ENCODE measurements at regions not wholly inside any gene's neighbourhood (a gene's known extent, or its start where the extent isn't known, plus 50 kb on each side); places are given as distances from the start of the nearest gene placed in this dataset.

- H3K27ac ChIP-seq (ENCODE audit: extremely low read depth, low read depth, low read length), result no peak overlapping the region
Measured at GRCh38 chr2:237181844-237182243, 96.2 kb downstream of the COPS8 start.

DNA sequence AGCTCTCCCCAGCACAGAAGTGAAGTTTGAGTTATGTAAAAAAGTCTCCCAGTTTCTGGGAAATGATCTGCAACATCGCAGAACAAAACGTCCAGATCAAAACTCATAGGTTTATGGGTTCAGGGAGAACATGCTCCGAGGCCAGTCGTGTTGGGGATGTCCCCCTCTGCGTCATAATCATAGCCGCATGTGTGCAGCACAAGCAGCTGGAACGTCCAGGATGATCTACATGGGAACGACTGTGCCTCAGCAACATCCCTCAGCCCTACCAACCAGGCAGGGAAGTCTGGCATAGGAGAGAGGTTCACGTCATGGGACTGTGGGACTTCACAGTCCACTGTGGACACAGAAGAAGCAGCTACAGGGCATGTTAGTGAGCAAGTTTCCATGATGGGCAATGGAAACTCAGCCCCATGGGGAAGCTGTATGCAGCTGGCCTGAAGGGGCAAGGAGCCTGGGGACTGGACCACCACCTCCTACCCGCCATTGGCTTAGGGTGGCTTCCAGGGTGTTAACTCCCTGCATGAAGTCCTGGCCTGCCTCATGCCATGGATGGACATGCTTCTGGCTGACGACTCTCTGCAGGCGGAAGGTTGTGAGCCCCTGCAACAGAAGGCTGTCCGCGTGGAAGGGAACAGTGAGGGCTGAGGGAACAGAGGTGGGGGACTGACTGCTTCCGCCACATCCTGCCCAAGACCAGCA, 96.9 kb downstream of the COPS8 start:
- Histone ChIP-seq H3K9ac (ENCODE audit: insufficient read depth in 1 of 2, low read depth in 2 of 2, low read length in 2 of 2) (no peak overlapping the region), H3K27me3 (ENCODE audit: control insufficient read depth in 2 of 2, insufficient read depth in 2 of 2, low read length in 2 of 2) (peaks cover 2 to 31% of the 10 kb centered on the region in 2 experiments; a peak in 3 of 5 replicates), H3K4me3 (no peak overlapping the region), H3K4me1 (replicated peaks in 1 of 2; ENCODE audit: control insufficient read depth in 2 of 2, insufficient read depth in 2 of 2, low read length in 2 of 2) (no peaks in the 10 kb centered on the region), H2AFZ (ENCODE audit: low read depth, low read length) (no peak overlapping the region), H4K20me1 (replicated peaks; ENCODE audit: control insufficient read depth, insufficient read depth, low read length) (no peaks in the 10 kb centered on the region; the same call in 1 of the 2 replicates), H3K9me1 (ENCODE audit: control insufficient read depth, insufficient read depth, low read length) (no peaks in the 10 kb centered on the region), H3K27ac (ENCODE audit: extremely low read depth, low read depth, low read length) (no peak overlapping the region), H3K36me3 (ENCODE audit: control insufficient read depth, insufficient read depth, low read length) (no peaks in the 10 kb centered on the region), H3K9me3 (replicated peaks; ENCODE audit: control insufficient read depth, insufficient read depth, low read depth, low read length) (no peaks in the 10 kb centered on the region), H3K4me2 (ENCODE audit: insufficient read depth, low read length) (no peak overlapping the region), H3K79me2 (ENCODE audit: control insufficient read depth, insufficient read depth, low read length) (no peaks in the 10 kb centered on the region)
- 3% methylated on average over 11 of the region's 15 CpGs for WGBS (ENCODE audit: insufficient coverage, low coverage, missing lambda C conversion rate)
- ChIA-PET POLR2A (no interaction called here), CTCF (ENCODE audit: low intra/inter-chr PET ratio) (no interaction called here)
- no TSS peak for BruUV-seq (replicated peaks)
- FAIRE-seq (no peak), DNase-seq (ENCODE audit: extremely low read depth in 1 of 4, low spot score in 3 of 4) (no peak), ATAC-seq (no peak)
- intact Hi-C loops (cut with micrococcal nuclease), result no loop called here
- in situ Hi-C loops (cut with MboI), result no loop called here
- TF ChIP-seq JUNB (CRISPR knock-in tag; conservative IDR thresholded peaks at IDR 0.05) (no peak), ZNF79 (CRISPR knock-in tag; IDR thresholded peaks at IDR 0.05; ENCODE audit: low read depth) (no peak), COPS2 (conservative IDR thresholded peaks at IDR 0.05) (no peak), CBFB (CRISPR knock-in tag; IDR thresholded peaks at IDR 0.05) (no peak), ZNF311 (CRISPR knock-in tag; IDR thresholded peaks at IDR 0.05) (no peak)

More at GRCh38 chr2:237181844-237182243, 96.2 kb downstream of the COPS8 start:
- Histone ChIP-seq H2AFZ (ENCODE audit: low read depth, low read length) (no peak overlapping the region), H4K20me1 (replicated peaks; ENCODE audit: control insufficient read depth, insufficient read depth, low read length) (no peaks in the 10 kb centered on the region; the same call in 1 of the 2 replicates), H3K4me2 (ENCODE audit: insufficient read depth, low read length) (no peak overlapping the region), H3K4me1 (replicated peaks in 1 of 2; ENCODE audit: control insufficient read depth in 2 of 2, insufficient read depth in 2 of 2, low read length in 2 of 2) (no peaks in the 10 kb centered on the region), H3K79me2 (ENCODE audit: control insufficient read depth, insufficient read depth, low read length) (no peaks in the 10 kb centered on the region), H3K36me3 (ENCODE audit: control insufficient read depth, insufficient read depth, low read length) (no peaks in the 10 kb centered on the region), H3K27me3 (ENCODE audit: control insufficient read depth in 2 of 2, insufficient read depth in 2 of 2, low read length in 2 of 2) (peaks cover 2 to 31% of the 10 kb centered on the region in 2 experiments; a peak in 3 of 5 replicates), H3K9ac (ENCODE audit: insufficient read depth in 1 of 2, low read depth in 2 of 2, low read length in 2 of 2) (no peak overlapping the region), H3K4me3 (no peak overlapping the region), H3K9me1 (ENCODE audit: control insufficient read depth, insufficient read depth, low read length) (no peaks in the 10 kb centered on the region), H3K9me3 (replicated peaks; ENCODE audit: control insufficient read depth, insufficient read depth, low read depth, low read length) (no peaks in the 10 kb centered on the region)
- intact Hi-C loops (cut with micrococcal nuclease), result no loop called here
- in situ Hi-C loops (cut with MboI), result no loop called here
- BruUV-seq (replicated peaks), result no TSS peak
- WGBS (ENCODE audit: insufficient coverage, low coverage, missing lambda C conversion rate), result 0% methylated on average over 4 of the region's 4 CpGs
- TF ChIP-seq FOSL1 (tag; conservative IDR thresholded peaks at IDR 0.05), result 0 out of 2 replicates have a peak, but pooled peaks have one; percentile 27
- no peak for TF ChIP-seq SAFB2 (IDR thresholded peaks at IDR 0.05; ENCODE audit: borderline replicate concordance, low read depth, low read length, severe bottlenecking)
- no peak for ATAC-seq
- DNase-seq (ENCODE audit: extremely low read depth in 1 of 4, low spot score in 3 of 4), result no peak
- POLR2A ChIA-PET, result no interaction called here
- no peak for FAIRE-seq
- CTCF ChIA-PET (ENCODE audit: low intra/inter-chr PET ratio), result no interaction called here
